ENCODE measurements at regions not wholly inside any gene's neighbourhood (a gene's known extent, or its start where the extent isn't known, plus 50 kb on each side); places are given as distances from the start of the nearest gene placed in this dataset.
"Not testable (repeated sequence)": the region's sequence is repeated elsewhere in the genome, so short reads cannot be mapped to it uniquely, and the experiment has no call there.

GRCh38 chr22:22364207-22364606 is 119.6 kb downstream of the VPREB1 start:
- no peaks in the 10 kb centered on the region for H3K36me3 ChIP-seq
- ATAC-seq (no peak), DNase-seq (no peak)
- no peaks in the 10 kb centered on the region for H3K27me3 ChIP-seq
- H3K4me1 ChIP-seq, result no peaks in the 10 kb centered on the region
- H3K27ac ChIP-seq, result no peak overlapping the region
- no peaks in the 10 kb centered on the region for H3K9me3 ChIP-seq
- intact Hi-C loops (cut with DNase I), result no loop called here
- TF ChIP-seq POLR2A (IDR thresholded peaks at IDR 0.05) (no peak), CTCF (IDR thresholded peaks at IDR 0.05) (no peak)
- no peak overlapping the region for H3K4me3 ChIP-seq

- Histone ChIP-seq H3K9me3 (no peaks in the 10 kb centered on the region), H3K4me3 (no peak overlapping the region), H3K4me1 (no peaks in the 10 kb centered on the region), H3K27me3 (no peaks in the 10 kb centered on the region), H3K27ac (no peak overlapping the region), H3K36me3 (no peaks in the 10 kb centered on the region)
- no peak for DNase-seq
- 10% methylated on average over 2 of the region's 3 CpGs for WGBS (ENCODE audit: insufficient coverage, low coverage, low lambda C conversion rate, missing lambda C conversion rate)
- TF ChIP-seq CTCF (IDR thresholded peaks at IDR 0.05), result no peak
- no peak for TF ChIP-seq POLR2A (IDR thresholded peaks at IDR 0.05)
- ATAC-seq, result peak in 1 of 4 donors; percentile 71
- intact Hi-C loops (cut with DNase I), result no loop called here
These were observed 122.0 kb downstream of the VPREB1 start for GRCh38 chr22:22366537-22366936.

- Histone ChIP-seq H3K36me3 (no peaks in the 10 kb centered on the region), H3K4me1 (no peaks in the 10 kb centered on the region), H3K27ac (no peak overlapping the region), H3K9me3 (no peaks in the 10 kb centered on the region), H3K4me3 (no peak overlapping the region), H3K27me3 (no peaks in the 10 kb centered on the region)
- intact Hi-C loops (cut with DNase I), result no loop called here
- DNase-seq, result no peak
- WGBS (ENCODE audit: insufficient coverage, low coverage, low lambda C conversion rate, missing lambda C conversion rate), result 71% methylated on average over 2 of the region's 2 CpGs
- TF ChIP-seq POLR2A (IDR thresholded peaks at IDR 0.05) (no peak), CTCF (IDR thresholded peaks at IDR 0.05) (no peak)
- no peak for ATAC-seq
These were observed 123.9 kb downstream of the VPREB1 start for GRCh38 chr22:22368516-22368915.

GRCh38 chr22:22369219-22369963 is 124.8 kb downstream of the VPREB1 start:
- WGBS (ENCODE audit: insufficient coverage, low coverage, low lambda C conversion rate, missing lambda C conversion rate), result no CpG with 5 or more reads among the region's 2 CpGs
- peak in 1 of 4 donors; percentile 21 for ATAC-seq
- H3K4me1 ChIP-seq; DNase-seq; H3K4me3 ChIP-seq; H3K27ac ChIP-seq; H3K27me3 ChIP-seq; H3K36me3 ChIP-seq; H3K9me3 ChIP-seq; intact Hi-C loops (cut with DNase I): not testable (repeated sequence)

GRCh38 chr22:22369964-22370270 is 125.3 kb downstream of the VPREB1 start:
- DNase-seq (no peak), ATAC-seq (peak in 1 of 4 donors; percentile 18)
- no peaks in the 10 kb centered on the region for H3K4me1 ChIP-seq
- H3K9me3 ChIP-seq, result no peaks in the 10 kb centered on the region
- H3K27me3 ChIP-seq, result no peaks in the 10 kb centered on the region
- intact Hi-C loops (cut with DNase I), result no loop called here
- H3K27ac ChIP-seq, result no peak overlapping the region
- WGBS (ENCODE audit: insufficient coverage, low coverage, low lambda C conversion rate, missing lambda C conversion rate), result 59% methylated on average over 2 of the region's 4 CpGs
- no peak for TF ChIP-seq POLR2A (IDR thresholded peaks at IDR 0.05)
- TF ChIP-seq CTCF (IDR thresholded peaks at IDR 0.05), result no peak
- no peak overlapping the region for H3K4me3 ChIP-seq
- H3K36me3 ChIP-seq, result no peaks in the 10 kb centered on the region

Data from right lobe of liver (tissue), 6 donors.